ENCODE measurements at regions not wholly inside any gene's neighbourhood (a gene's known extent, or its start where the extent isn't known, plus 50 kb on each side); places are given as distances from the start of the nearest gene placed in this dataset.
"Not testable (repeated sequence)": the region's sequence is repeated elsewhere in the genome, so short reads cannot be mapped to it uniquely, and the experiment has no call there.

DNA sequence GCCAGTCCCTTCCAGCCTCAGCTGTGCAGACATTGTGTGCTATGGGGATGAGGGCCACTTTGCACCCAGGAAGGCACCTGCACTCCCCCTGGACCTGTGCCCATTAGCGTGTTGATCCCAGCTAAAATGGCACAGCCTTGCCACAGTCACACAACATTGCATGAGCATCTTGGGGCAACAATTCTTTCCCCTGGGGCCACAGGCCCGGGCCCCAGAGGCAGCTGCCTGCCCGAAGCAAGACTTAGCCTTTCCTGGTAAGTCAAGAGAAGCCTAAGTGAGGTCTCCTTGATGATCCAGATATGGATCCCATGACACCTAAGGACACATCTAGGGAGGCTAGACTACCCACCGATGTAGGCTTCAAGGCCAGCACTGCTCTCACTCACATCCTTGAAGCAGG lies 202.1 kb downstream of the BCL11A start:
- Mint-ChIP-seq H3K36me3 (ENCODE audit: low read depth) (no peaks in the 10 kb centered on the region), H3K27me3 (peaks cover 3% of the 10 kb centered on the region), H3K4me1 (ENCODE audit: low read depth) (peaks cover 39% of the 10 kb centered on the region), H3K9me3 (no peaks in the 10 kb centered on the region), H3K27ac (no peak overlapping the region), H3K4me3 (no peak overlapping the region)

DNA sequence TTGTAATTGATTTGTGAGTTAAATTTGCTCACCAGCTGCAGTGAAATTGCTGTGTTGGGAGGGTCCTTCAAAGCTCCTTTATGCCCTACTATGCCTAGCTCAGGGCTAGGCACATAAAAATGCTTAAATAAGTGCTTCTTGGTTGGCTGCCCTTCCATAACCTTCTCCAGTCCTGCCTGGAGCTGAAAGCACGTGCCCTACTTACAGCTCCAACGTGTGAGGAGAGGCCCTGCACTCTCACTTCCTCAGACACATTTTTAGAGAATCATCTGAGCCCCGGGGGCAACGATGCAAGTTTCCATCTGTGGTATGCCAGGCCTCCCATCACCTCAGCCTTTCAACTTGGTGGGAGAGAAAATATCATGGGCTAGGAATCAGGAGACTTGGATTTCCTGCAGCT lies 202.7 kb downstream of the BCL11A start:
- Mint-ChIP-seq H3K4me1 (ENCODE audit: low read depth) (peaks cover 34% of the 10 kb centered on the region), H3K36me3 (ENCODE audit: low read depth) (no peaks in the 10 kb centered on the region), H3K27ac (no peak overlapping the region), H3K27me3 (peaks cover 3% of the 10 kb centered on the region), H3K9me3 (no peaks in the 10 kb centered on the region), H3K4me3 (no peak overlapping the region)

DNA sequence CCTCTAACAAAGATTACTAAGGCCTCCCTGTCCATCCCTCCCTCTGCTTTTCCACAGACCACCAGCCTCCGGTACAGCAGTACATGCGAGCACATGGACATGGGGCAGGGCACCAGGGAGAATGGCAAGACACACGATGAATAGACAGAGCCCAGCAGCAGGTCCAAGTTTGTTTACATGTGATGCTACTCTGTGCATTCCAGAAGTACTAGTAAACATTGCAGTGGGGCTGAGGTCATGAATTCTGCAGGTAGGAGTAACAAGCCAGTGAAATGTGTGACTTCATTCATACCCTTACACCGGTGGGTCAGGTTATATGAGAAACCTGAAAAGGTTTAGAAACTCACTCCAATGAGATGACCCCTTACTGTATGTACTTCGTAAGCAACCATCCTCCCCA lies 205.7 kb downstream of the BCL11A start:
- Mint-ChIP-seq H3K4me3 (no peak overlapping the region), H3K27me3 (no peaks in the 10 kb centered on the region), H3K36me3 (ENCODE audit: low read depth) (no peaks in the 10 kb centered on the region), H3K4me1 (ENCODE audit: low read depth) (peaks cover 16% of the 10 kb centered on the region), H3K9me3 (no peaks in the 10 kb centered on the region), H3K27ac (no peak overlapping the region)

DNA sequence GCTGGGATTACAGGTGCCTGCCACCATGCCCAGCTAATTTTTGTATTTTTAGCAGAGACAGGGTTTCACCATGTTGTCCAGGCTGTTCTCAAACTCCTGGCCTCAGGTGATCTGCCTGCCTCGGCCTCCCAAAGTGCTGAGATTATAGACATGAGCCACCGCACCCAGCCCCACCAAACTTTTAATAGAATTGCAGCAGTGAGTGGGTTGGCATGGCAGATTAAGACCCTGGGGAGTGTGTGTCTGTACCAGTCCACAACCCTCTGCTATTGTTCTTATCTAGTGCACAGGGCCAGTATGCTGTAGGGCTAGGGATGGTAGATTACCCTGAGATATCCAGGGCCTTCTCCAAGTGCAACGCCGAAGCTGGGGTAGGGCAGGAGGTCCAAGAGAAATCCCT lies 211.0 kb downstream of the BCL11A start:
- not testable (repeated sequence) for H3K27ac Mint-ChIP-seq; H3K27me3 Mint-ChIP-seq; H3K36me3 Mint-ChIP-seq (ENCODE audit: low read depth); H3K4me3 Mint-ChIP-seq; H3K9me3 Mint-ChIP-seq; H3K4me1 Mint-ChIP-seq (ENCODE audit: low read depth)

DNA sequence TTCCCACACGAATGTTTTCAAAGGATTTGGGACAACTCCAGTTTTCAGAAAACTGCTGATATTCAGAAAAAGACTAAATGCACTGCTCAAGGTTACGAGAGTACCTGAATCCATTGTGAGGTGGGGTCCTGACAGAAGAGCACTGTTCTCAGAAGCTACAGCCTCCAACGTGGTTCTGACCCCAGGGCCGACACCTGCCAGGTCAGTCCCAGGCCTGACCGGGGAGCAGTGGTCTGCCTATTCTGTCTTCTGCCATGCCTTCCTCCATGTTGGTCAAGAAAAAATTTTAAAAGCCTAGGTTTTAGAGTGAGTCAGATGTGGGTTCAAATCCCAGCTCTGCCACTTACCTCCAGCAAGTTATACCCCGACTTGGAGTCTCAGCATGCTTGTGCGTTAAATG lies 212.3 kb downstream of the BCL11A start:
- no peak overlapping the region for H3K4me3 Mint-ChIP-seq

DNA sequence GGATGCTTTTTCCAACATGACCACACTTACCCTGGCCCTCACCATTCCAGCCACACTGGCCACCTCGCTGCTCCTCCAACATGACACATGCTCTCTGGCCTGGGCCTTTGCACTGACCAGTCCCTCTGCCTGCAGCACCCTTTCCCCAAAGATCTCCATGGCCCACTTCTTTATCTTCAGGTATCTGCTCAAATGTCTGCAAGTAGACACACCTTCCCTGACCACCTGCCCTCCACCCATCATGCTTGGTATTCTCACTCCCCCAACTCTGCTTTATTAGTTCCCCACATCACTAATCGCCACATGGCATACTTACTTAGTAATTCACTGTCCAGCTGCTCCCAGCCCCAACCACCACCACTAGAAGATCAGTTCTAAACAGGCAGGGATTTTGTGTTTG lies 214.2 kb downstream of the BCL11A start:
- Mint-ChIP-seq H3K27ac (no peak overlapping the region), H3K4me1 (ENCODE audit: low read depth) (peaks cover 14% of the 10 kb centered on the region), H3K4me3 (no peak overlapping the region), H3K27me3 (peaks cover 2% of the 10 kb centered on the region), H3K36me3 (ENCODE audit: low read depth) (no peaks in the 10 kb centered on the region), H3K9me3 (no peaks in the 10 kb centered on the region)

More for the DNA sequence above, 212.3 kb downstream of the BCL11A start:
- Mint-ChIP-seq H3K36me3 (ENCODE audit: low read depth) (no peaks in the 10 kb centered on the region), H3K27me3 (peaks cover 2% of the 10 kb centered on the region), H3K9me3 (no peaks in the 10 kb centered on the region), H3K27ac (no peak overlapping the region), H3K4me1 (ENCODE audit: low read depth) (peaks cover 14% of the 10 kb centered on the region)

DNA sequence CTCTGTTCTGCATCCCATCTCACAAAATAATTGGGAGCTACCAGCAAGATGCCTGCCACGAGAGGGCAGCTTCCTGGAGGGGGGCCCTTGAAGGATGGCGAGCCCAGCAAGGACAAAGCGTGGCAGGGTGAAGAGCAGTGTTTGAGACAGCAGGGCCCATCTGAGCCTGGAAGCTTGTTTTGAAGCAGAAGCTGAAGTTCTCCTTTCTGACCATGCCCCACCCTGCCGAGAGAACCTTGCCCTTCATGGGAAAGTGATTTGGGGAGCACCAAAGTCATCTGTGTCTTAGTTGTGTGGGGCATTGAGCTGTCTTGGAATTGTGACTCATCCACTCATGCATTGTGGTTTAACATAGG lies 216.3 kb downstream of the BCL11A start:
- Mint-ChIP-seq H3K9me3 (no peaks in the 10 kb centered on the region), H3K36me3 (ENCODE audit: low read depth) (no peaks in the 10 kb centered on the region), H3K27me3 (peaks cover 2% of the 10 kb centered on the region), H3K27ac (no peak overlapping the region), H3K4me1 (ENCODE audit: low read depth) (peaks cover 14% of the 10 kb centered on the region), H3K4me3 (no peak overlapping the region)

DNA sequence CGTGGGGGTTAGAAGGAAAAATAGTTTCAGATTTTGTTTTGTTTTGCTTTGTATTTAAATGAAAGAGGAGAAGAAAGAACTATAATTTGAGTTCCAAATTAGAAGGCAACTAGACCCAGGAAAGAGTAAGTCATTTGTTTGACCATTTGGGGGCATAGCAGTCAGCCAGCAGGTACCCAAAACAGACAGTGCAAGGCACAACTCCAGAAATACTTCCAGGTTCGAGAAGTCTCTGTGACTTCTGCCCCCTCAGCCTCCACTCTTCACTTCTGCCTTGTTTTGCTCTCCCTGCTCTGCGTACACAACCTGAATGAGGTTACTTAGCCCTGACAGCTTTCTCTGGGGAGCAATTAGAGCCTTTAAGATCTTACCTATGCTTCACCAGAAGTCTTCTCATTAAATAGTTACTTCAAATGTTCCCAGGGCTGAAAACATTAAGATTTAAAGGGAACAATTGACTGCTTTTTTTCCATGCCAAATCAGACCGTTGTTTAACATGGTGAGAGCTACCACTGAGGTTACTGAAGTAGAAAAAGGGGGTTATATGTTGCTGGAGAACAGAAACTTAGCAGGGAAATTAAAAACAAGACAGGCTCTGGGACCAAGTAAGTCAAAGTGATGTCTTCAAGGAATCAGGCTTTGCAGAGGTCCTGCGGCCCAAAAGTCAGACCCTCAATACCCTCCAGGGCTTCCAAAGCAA lies 216.9 kb downstream of the BCL11A start:
- Mint-ChIP-seq H3K9me3 (no peaks in the 10 kb centered on the region), H3K4me1 (ENCODE audit: low read depth) (peaks cover 14% of the 10 kb centered on the region), H3K36me3 (ENCODE audit: low read depth) (no peaks in the 10 kb centered on the region), H3K4me3 (no peak overlapping the region), H3K27ac (no peak overlapping the region), H3K27me3 (peaks cover under 1% of the 10 kb centered on the region)

DNA sequence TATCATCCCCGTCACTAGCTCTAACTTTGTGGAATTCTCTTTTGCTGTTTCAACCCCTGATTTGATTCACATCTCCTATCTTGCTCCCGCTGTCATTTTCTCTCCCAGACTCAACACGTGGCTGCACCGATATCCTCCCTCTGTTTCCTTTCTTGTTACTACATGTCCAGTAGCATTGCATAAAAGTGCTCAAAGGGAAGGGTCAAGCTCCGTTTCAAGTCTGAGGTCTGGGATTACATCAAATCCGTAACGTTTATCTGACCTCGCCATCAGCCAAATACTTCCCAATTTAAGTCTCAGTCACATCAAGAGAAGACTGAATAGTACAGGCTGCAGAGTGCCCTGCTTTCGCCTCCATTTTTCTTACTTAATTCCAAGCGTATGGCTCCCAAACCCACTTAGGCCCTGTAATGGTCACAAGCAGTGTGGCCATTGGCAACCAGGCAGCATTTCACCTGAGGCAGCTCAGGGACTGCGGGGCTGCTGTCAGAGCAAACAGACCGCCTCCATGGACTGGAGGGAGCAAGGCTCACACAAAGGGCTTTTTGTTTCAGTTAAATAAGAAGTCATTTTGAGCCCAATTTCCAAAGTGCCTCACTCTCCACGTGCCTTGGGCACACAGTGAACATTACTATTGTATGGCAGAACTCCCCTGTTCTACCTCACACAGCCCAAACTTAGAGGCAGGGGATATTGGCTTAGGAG lies 217.8 kb downstream of the BCL11A start:
- Mint-ChIP-seq H3K27me3 (no peaks in the 10 kb centered on the region), H3K9me3 (no peaks in the 10 kb centered on the region), H3K36me3 (ENCODE audit: low read depth) (no peaks in the 10 kb centered on the region), H3K4me1 (ENCODE audit: low read depth) (peaks cover 14% of the 10 kb centered on the region), H3K27ac (no peak overlapping the region), H3K4me3 (no peak overlapping the region)

DNA sequence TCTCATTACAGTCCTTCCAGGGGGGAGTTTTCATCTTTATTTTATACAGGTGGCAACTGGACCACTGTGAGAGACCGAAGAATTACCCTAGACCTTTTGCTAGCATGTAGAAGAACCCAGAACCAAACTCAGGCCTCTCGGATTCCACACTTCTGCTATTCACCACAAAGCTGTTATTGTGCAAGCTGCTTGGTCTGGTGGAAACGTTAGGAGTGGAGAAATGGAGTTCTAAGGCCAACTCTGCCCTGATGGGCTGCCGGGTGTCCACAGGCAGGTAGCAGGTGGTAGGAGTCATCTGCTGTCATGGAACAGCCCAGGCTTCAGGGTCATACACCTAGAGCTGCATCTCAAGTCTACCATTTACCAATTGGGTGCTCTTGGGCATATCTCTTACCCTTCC lies 218.8 kb downstream of the BCL11A start:
- H3K27me3 Mint-ChIP-seq: no peaks in the 10 kb centered on the region
- H3K4me1 Mint-ChIP-seq (ENCODE audit: low read depth): peaks cover 14% of the 10 kb centered on the region
- H3K27ac Mint-ChIP-seq: no peak overlapping the region
- H3K36me3 Mint-ChIP-seq (ENCODE audit: low read depth): no peaks in the 10 kb centered on the region
- H3K9me3 Mint-ChIP-seq: no peaks in the 10 kb centered on the region
- no peak overlapping the region for H3K4me3 Mint-ChIP-seq

DNA sequence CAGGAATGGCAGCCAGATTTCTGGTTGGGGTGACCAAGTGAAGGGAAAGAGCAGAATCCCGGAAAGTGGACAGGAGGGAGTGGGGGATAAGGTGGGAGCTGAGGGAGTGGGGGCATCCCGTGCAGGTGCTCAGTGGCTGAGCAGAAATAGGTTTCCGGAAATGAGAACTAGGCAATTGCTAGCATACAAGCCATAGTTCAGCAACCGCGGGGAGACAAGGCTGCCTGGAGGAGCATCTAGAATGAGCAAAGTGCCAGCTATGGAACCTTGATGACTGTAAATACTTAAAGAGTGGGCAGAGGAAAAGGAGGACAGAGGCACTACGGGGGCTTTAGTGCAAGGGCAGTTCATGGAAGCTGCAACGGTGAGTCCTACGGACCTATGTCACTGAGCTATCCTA lies 220.2 kb downstream of the BCL11A start:
- peaks cover 14% of the 10 kb centered on the region for H3K4me1 Mint-ChIP-seq (ENCODE audit: low read depth)
- no peaks in the 10 kb centered on the region for H3K27me3 Mint-ChIP-seq
- H3K27ac Mint-ChIP-seq: no peak overlapping the region
- H3K9me3 Mint-ChIP-seq: no peaks in the 10 kb centered on the region
- H3K36me3 Mint-ChIP-seq (ENCODE audit: low read depth): no peaks in the 10 kb centered on the region
- no peak overlapping the region for H3K4me3 Mint-ChIP-seq

DNA sequence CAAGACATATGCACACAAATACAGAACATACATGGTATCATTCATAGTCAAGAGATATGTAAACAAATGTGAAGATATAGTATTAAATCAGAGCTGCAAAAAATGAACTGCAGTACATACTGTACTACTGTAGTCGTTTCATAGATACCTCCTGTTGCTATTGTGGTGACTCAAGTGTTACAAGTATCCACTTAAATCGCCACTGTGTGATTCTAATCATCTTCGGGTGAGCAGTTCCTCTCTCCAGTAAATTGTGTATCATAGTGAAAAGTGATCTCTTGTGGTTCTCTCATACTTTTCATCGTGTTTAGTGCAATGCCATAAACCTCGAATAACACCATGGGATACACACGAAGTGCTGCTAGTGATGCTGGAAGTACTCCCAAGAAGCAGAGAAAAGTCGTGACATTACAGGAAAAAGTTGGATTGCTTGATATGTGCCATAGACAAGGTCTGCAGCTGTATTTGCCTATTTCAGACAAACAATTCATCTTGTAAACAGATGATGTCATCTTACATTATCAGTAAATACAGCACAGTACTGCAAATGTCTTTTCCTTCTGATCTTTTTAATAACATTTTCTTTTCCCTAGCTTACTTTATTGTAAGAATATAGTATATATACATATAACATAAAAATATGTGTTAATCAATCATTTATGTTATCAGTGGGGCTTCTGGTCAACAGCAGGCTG lies 222.2 kb downstream of the BCL11A start:
- Mint-ChIP-seq H3K27ac (no peak overlapping the region), H3K27me3 (no peaks in the 10 kb centered on the region), H3K4me3 (no peak overlapping the region), H3K36me3 (ENCODE audit: low read depth) (no peaks in the 10 kb centered on the region), H3K9me3 (peaks cover 3% of the 10 kb centered on the region), H3K4me1 (ENCODE audit: low read depth) (peaks cover 2% of the 10 kb centered on the region)

DNA sequence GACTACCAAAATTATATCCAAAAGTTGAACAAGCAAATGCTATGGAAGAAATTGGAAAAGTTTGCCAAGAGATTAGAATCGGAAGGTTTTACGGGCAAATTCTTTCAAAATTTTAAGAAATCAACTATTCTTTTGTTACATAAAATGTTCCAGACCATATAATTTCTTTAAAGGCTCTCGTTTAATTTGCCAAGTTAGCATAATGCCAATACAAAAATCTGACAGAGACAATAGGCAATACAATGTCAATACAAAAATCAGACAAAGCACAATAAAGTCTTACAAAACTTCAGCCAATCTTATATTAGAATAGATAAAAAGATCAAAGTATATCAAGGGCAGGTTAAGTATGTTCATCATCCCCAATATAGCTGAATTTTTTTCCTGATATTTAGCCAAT lies 224.2 kb downstream of the BCL11A start:
- Mint-ChIP-seq H3K4me1 (ENCODE audit: low read depth) (peaks cover under 1% of the 10 kb centered on the region), H3K27me3 (no peaks in the 10 kb centered on the region), H3K9me3 (peaks cover 10% of the 10 kb centered on the region), H3K27ac (no peak overlapping the region), H3K36me3 (ENCODE audit: low read depth) (no peaks in the 10 kb centered on the region), H3K4me3 (no peak overlapping the region)

DNA sequence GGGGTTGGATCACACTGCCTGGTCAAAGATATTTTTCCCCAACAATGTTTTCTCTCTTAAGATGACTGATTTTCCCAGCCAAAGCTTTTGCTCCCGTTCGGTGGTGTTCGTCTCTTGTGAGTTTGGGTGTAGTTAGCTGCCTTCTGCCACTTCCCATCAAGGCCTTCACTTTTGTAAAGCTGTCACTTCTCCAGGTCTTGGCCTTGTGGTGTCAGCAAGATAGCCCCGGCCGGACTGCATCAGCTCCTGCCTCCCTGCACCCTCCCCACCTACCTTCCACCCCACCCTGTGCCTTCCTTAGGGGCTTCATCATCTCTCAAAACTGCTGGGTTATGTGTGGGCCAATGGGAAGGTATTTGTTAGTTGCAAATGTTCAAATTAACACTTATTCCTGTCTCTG lies 228.9 kb downstream of the BCL11A start:
- peaks cover 10% of the 10 kb centered on the region for H3K9me3 Mint-ChIP-seq
- no peak overlapping the region for H3K4me3 Mint-ChIP-seq
- no peaks in the 10 kb centered on the region for H3K27me3 Mint-ChIP-seq
- H3K4me1 Mint-ChIP-seq (ENCODE audit: low read depth): peaks cover 6% of the 10 kb centered on the region
- no peaks in the 10 kb centered on the region for H3K36me3 Mint-ChIP-seq (ENCODE audit: low read depth)
- H3K27ac Mint-ChIP-seq: no peak overlapping the region

DNA sequence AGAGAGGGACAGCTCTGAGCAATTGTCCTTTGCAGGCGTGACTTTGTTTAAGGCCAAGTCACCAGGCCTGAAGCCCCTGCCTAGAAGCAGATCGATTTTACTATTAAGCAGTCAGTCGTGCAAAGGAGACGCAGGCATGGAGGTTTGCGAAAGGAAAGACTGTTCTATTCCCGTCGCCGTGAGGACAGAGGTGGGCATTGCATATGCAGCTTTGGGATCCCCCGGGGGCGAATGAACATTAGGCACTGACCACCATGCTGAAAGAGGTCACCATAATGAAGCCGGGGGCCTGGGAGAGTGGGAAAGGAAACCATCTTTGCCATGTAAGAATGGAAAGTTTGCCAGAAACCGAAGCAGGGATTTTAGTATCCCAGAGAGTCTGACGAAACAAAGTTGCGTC lies 231.6 kb downstream of the BCL11A start:
- Mint-ChIP-seq H3K27me3 (peaks cover 3% of the 10 kb centered on the region), H3K4me3 (no peak overlapping the region), H3K27ac (no peak overlapping the region), H3K36me3 (ENCODE audit: low read depth) (no peaks in the 10 kb centered on the region), H3K9me3 (peaks cover 10% of the 10 kb centered on the region), H3K4me1 (ENCODE audit: low read depth) (peaks cover 13% of the 10 kb centered on the region)
